ENCODE measurements at regions not wholly inside any gene's neighbourhood (a gene's known extent, or its start where the extent isn't known, plus 50 kb on each side); places are given as distances from the start of the nearest gene placed in this dataset.
"Not testable (repeated sequence)": the region's sequence is repeated elsewhere in the genome, so short reads cannot be mapped to it uniquely, and the experiment has no call there.

DNA sequence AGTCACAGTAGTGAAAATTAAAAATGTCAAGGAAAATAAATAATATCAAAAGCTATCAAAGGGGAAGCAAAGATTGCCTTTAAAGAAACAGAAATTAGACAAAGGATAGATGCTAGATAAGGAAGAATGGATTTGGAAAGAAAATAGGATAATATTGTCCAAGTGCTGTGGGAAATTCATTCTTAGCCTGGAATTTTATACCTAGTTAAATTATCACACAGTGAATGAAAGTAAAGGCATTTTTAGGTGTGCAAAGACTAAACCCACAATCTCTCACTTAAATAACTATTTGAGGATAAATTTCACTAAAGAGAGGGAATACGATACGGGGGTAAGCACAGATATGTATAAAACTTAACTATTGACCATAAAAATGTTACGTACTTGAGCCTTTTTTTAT lies 511.1 kb downstream of the TMEM135 start:
- DNase-seq (ENCODE audit: low read depth in 2 of 2): no peak

DNA sequence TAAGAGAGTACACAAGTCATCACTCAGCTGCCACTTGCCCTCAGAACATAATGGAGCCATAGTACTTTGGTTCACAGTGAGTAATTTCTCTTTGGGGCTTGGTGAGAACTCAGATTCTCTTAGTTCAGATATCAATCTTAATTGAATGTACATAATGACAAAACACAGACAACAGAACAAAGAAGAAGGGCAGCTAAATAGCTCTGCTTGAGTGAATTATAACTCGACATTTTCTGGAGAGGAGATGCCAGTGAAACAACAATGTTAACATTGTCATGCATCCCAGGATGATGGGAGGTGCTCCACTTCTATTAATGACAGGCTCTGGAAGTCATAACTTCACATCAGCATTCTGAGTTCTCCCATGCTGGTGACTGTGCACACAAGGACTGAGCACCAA lies 508.1 kb downstream of the TMEM135 start:
- DNase-seq (ENCODE audit: low read depth in 2 of 2): no peak

DNA sequence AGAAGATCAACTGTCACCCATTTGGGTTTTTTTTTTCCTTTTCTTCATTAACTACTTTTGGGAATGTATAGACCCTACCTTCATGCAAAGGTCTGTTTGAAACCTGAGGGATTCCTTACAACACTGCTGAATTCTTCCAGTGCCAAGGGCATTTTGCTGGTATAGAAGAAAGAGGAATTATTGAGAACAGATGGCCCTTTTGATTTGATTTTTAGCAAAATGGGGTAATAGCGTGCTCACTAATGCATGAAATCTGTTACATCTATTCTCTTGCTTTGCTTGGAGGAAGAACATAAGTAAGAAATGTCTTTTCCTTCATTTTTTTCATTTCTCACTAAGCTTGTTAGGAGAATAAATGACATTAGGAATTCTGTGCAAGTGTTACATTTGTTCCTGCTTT lies 501.9 kb downstream of the TMEM135 start:
- no peak for DNase-seq (ENCODE audit: low read depth in 2 of 2)

DNA sequence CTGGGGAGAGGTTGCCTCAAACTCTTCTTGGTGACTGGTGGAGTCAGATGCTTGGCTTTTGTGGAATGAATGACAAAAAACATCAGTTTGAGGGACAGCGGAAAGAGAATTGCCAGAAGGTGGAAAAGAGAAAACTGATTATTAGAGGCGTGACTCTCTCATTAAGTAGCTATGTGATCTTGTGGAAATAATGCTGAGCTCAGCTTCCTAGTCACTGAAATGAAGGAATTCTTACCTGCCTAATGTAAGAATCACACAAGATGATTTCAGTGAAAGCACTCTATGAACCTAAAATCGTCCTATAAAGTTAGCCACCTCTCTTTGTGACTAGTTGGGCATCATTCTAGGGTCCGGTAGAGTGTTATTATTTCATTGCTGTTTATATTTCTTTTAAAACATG lies 498.8 kb downstream of the TMEM135 start:
- no peak for DNase-seq (ENCODE audit: low read depth in 2 of 2)

DNA sequence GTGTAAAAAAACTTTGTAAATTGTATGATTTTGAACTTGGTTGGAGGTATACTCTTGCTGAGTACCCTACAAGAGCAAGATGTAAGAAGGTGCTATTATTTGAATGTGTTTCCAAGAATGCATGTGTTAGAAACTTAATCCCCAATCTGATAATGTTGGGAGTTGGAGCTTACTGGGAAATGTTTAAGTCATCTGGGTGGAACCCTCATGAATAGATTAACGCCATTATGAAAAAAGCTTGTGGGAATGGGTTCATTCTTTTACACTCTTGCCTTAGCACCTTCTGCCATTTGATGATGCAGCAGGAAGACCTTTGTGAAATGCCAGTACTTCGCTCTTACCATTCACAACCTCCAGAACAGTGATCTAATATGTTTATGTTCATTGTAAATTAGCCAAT lies 498.3 kb downstream of the TMEM135 start:
- DNase-seq (ENCODE audit: low read depth in 2 of 2): no peak

DNA sequence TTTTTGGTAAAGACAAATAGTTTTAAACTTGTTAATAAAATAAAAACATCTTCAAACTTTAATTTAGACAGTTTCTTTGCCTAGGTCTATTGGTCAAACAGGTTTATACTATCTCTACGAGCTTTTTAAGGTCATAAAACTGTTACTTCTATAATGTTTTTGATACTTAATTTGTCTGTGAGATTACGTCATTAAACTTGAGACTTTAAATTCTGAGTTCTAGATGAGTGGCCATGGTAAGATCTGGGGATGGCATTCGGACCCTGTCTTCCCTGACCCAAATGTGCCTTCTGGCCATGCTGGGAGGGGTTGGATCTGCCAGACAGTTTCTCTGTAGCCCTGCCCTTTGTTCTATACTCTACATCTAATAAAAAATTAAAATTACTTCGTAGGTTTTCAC lies 497.8 kb downstream of the TMEM135 start:
- no peak for DNase-seq (ENCODE audit: low read depth in 2 of 2)

DNA sequence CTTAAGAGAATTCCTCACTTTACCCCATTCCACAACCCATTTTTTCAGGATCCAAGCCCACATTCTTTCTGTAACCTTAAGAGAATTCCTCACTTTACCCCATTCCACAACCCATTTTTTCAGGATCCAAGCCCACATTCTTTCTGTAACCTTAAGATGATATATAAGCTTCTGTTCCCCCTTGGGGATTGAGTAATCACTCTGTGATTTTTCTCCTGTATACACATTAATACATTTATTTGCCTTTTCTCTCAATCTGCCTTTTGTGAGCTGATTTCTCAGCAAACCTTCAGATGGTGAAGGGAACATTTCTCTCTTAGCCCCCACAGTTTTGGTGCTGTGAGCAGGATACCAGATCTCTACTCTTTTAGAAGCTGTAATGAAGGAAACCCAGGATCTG lies 494.1 kb downstream of the TMEM135 start:
- DNase-seq (ENCODE audit: low read depth in 2 of 2): not testable (repeated sequence)

DNA sequence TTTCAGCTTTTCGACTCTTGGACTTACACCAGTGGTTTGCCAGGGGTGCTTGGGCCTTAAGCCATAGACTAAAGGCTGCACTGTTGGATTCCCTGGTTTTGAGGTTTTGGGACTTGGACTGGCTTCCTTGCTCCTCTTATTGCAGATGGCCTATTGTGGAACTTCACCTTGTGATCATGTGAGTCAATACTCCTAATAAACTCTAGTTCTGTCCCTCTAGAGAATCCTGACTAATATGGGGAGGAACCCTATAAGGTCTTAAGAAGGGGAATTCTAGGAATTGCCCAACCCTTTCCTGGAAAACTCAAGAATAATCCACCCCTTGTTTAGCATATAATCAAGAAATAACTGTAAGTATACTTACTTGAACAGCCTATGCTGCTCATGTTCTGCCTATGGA lies 491.8 kb downstream of the TMEM135 start:
- DNase-seq (ENCODE audit: low read depth in 2 of 2): no peak

DNA sequence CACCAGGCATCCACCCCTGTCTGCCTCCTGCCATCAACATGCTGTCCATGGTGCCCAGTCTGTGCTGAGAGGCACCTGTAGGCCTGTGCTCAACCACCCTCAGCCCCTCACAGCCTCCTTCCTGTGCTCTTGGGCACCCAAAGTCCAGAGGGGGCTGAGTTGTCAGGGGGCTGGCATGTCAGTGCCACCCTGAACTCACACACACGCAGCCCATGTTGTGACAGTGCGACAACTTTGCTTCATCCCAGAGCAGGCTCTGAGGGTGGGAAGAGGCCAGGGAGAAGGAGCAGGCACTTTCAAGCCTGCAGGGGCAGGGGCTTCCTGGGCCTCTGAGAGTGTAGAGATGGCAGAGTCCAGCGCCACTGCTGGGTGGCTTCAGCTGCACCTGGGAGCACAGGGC lies 491.0 kb downstream of the TMEM135 start:
- no peak for DNase-seq (ENCODE audit: low read depth in 2 of 2)

DNA sequence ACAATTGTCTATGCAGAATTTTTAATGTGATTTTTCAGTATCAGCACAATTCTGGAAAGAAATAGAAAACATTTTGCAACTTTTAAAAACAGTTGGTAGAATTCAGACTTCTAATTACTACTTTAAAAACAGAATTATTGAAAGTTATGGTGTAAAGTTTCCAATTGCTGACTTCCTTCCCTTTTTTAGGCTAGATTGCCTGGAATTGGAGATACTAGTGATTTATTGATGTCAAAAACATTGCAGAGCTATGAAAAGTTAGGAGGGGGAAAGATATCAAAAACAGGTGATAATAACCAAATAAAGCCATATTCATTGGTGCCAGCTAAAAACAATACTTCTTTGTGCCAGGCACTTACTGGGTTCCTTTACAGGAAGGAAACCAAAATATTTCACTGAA lies 485.5 kb downstream of the TMEM135 start:
- DNase-seq (ENCODE audit: low read depth in 2 of 2): no peak

DNA sequence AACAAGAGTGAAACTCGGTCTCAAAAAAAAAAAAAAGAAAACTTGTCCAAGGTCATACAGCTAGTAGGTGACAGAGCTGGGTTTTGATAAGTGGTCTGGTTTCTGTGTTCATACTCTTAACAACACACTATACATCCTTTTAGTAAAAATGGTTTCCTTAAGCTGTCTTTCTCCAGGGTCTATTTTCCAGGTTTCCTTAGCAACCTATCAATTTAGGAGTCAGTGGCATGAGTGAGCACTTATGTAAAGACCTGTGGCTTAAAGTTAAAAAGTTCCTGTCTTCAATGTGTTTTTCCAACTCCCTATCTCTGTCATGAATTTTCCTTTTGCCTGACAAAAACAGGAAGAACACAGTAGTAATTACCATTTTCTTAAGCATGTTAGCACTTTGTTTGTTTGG lies 480.5 kb downstream of the TMEM135 start:
- no peak for DNase-seq (ENCODE audit: low read depth in 2 of 2)

DNA sequence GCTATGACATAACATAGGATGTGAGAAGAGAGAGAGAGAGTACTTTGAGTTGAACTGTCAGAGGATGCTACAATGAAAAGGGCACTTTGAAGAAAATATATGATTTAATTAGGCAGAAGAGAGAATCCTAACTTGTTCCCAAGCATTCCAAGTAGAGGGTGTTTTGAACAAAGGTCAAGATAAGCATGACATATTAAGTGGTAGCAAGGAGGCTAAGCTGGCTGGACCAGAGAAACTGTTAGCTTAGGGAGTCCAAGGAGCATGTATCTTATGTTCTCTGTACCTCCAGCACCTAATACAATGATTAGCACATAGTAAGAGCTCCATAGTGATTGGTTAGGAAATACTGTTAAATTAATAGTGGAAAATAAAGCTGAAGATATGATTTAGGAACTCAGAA lies 479.6 kb downstream of the TMEM135 start:
- no peak for DNase-seq (ENCODE audit: low read depth in 2 of 2)

DNA sequence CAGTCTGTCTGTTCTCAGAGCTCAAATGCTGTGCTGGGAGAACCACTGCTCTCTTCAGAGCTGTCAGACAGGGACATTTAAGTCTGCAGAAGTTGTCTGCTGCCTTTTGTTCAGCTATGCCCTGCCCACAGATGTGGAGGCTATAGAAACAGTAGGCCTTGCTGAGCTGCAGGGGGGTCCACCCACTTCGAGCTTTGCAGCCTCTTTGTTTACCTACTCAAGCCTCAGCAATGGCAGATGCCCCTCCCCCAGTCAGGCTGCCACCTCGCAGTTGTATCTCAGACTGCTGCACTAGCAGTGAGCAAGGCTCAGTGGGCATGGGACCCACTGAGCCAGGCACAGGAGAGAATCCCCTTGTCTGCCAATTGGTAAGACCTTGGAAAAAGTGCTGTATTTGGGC lies 470.0 kb downstream of the TMEM135 start:
- DNase-seq (ENCODE audit: low read depth in 2 of 2): not testable (repeated sequence)

DNA sequence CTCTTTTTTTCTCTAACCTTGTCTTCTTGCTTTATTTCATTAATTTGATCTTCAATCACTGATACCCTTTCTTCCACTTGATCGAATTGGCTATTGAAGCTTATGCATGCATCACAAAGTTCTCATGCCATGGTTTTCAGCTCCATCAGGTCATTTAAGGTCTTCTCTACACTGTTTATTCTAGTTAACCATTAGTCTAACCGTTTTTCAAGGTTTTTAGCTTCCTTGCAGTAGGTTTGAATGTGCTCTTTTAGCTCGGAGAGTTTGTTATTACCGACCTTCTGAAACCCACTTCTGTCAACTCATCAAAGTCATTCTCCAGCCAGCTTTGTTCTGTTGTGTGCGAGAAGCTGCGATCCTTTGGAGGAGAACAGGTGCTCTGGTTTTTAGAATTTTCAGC lies 469.2 kb downstream of the TMEM135 start:
- not testable (repeated sequence) for DNase-seq (ENCODE audit: low read depth in 2 of 2)

DNA sequence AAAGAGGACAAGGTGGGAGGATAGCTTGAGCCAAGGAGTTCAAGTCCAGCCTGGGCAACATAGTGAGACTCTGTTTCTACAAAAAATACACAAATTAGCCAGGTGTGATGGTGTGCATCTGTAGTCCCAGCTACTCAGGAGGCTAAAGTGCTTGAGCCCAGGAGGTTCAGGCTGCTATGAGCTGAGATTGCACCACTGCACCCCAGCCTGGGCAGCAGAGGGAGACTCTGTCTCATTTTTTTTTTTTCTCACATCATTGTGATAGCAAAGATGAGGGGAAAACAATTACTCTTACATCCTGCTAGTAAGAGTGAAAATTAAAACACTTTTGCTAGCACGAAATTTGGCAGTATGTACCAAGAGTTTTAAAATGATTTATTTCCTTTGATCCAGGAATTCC lies 463.7 kb downstream of the TMEM135 start:
- no peak for DNase-seq (ENCODE audit: low read depth in 2 of 2)

DNA sequence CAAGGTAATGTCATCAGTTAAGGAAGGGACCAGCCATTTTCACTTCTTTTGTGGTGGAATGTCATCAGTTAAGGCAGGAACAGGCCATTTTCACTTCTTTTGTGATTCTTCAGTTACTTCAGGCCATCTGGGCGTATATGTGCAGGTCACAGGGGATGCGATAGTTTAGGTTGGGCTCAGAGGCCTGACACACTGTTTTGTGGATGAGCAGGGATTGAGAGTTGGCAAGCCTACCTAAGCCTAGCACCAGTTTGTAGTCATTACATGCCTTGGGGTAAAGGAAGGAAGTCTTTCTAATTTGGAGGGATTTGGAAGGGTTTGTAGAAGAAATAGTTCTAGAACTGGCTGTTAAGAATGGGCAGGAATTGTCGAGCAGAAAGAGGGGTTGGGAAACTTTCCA lies 457.2 kb downstream of the TMEM135 start:
- DNase-seq (ENCODE audit: low read depth in 2 of 2): not testable (repeated sequence)

DNA sequence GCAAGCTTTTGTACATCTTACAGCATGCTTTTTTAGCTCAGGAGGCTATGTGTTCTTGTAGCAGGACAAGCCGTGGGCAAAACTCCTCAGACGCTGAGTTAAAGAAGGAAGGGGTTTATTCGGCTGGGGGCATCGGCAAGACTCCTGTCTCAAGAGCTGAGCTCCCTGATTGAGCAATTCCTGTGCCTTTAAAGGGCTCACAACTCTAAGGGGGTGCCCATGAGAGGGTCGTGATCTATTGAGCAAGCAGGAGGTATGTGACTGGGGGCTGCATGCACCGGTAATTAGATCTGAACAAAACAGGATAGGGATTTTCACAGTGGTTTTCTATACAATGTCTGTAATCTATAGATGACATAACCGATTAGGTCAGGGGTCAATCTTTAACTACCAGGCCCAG lies 456.3 kb downstream of the TMEM135 start:
- DNase-seq (ENCODE audit: low read depth in 2 of 2): not testable (repeated sequence)

DNA sequence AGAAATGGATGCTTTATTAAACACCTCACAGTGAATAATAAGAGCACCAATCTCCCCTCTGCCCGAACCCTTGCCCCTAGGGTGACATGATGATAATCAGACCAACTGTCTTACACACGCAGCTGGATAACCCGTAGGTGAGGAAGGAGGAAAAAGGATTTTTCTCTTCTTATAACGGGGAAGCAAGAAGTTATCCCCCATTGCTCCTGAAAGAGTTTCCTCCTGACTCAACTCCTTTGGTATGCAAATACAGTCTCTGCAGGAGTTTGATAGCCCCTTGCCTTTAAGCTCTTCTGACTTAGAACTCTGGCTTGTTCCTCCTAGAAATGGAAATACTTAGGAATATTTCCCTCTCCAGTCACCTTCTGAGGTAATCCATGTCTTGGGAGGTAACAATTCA lies 455.8 kb downstream of the TMEM135 start:
- DNase-seq (ENCODE audit: low read depth in 2 of 2): no peak

DNA sequence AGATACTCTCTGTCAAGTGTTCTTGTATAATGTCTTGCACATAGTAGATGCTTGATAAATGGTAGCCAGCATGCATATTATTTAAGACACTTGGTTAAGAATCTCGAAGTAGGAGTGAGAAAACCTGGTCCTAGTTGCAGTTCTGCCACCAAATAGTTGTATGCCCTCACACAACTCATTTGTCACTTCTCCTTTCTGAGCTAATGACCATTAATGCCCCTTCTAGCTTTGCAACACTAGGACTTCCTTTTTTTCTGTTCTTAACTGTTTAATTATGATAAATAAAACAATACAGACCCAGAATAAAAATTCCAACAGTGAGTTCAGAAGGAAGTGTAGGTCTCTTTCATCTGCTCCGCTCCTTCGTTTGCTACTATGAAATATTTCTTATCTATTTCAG lies 453.6 kb downstream of the TMEM135 start:
- no peak for DNase-seq (ENCODE audit: low read depth in 2 of 2)

DNA sequence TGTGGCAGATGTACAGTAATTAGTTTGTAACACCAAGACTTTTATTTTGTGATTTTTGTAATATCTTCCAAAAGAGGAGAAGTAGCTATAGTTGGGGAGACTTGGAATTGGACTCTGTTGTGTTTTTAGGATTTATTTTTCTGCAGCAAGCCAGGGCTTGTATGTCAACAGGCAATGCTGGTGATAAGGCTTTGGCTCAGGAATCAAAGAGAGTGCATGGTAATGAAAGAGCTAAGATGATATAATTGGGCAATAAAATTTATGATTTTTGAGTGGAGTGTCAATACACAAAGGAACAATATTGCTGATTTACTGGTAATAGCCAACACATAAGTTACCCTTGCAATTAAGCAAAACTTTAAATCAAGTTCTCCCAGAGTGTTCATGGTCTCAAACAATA lies 452.9 kb downstream of the TMEM135 start:
- DNase-seq (ENCODE audit: low read depth in 2 of 2): no peak

DNA sequence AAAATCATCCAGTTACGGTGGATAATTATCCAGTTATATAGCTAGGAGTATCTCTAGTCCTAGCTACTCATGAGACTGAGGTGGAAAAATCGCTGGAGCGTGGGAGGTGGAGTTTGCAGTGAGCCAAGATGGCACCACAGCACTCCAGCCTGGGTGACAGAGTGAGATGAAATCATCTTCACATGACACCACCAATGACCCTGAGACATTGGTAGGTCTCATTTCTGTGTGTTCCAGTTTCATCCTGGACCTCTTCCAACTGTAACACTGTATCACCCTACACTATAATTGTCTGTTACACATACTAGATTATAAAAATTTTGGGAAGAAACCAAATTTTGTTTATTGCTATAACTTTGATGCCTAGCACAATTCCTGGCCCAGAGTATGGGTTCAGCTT lies 446.8 kb downstream of the TMEM135 start:
- no peak for DNase-seq (ENCODE audit: low read depth in 2 of 2)

DNA sequence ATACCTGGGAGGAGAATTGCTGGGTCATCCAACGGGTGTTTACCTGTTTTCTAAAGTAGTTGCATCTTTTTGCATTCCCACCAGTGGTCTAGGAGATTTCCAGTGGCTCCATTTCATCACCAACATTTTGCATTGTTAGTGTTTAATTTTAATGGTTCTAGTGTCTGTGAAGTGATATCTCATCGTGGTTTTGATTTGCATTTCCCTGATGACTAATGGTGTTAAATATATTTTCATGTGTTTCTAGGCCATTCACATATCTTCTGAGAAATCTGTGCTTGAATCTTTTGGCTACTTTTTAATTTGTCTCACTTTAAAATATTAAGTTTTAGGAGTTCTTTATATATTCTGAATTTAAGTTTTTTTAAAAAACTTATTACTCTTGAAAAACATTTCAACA lies 439.6 kb downstream of the TMEM135 start:
- no peak for DNase-seq (ENCODE audit: low read depth in 2 of 2)

DNA sequence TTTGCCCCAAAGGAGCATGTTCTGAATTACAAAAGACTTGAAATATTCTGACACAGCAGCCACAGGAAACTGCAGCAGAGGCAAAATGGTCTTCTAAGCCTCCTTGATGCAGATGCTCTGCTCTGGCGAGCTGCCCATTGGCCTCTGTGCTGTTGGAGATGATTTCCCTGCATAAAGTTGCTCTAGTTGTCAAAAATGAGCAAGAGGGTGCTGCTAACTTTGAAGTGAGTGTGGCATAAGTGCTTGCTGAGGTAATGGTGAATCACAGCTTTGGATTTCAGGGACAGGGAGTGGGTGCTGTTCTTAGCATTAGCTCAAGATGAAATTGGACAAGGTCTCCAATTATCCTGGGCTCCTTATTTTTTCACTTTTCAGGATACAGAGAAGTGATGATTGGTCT lies 435.4 kb downstream of the TMEM135 start:
- no peak for DNase-seq (ENCODE audit: low read depth in 2 of 2)

DNA sequence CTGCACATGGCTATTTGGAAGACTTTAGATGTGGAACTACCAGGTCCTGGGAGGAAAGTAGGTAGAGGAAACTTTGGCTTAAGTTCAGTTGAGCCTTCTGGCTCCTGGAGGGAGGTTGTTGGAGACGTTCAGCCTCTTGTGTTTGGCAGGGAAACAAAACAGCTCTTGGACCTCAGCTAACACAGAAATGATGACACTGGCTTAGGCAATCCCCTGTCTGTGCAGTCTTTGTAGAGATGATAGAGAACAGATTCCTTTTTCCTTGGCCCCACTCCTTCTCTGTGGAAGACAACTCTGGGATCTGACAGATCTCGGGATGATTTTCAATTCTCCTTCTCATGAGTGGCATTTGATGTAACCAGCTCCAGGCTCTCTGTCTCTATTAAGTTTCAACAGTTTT lies 428.5 kb downstream of the TMEM135 start:
- DNase-seq (ENCODE audit: low read depth in 2 of 2): no peak

DNA sequence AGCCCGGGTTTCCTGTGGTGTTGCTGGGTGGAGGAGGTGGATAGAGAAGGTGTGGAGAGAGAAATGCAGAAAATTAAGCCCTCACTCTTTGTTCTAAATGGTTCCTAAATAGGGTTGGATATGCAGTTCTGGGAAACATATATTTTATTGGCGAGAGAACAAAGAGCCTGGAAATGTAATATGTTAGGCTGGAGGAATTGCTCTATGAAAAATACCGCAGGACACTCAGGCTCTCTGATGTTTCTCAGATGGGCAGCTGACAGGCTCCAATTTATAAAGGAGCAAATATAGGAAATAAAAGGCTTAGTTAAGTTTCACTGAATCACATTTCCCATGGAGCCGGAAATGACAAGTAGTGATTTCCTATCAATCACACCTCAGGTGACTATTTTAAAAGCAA lies 428.0 kb downstream of the TMEM135 start:
- DNase-seq (ENCODE audit: low read depth in 2 of 2): no peak

All from activated CD8-positive, alpha-beta memory T cell treated with anti-CD3 and anti-CD28 coated beads for 4 hours (primary cell).